ENCODE measurements at regions not wholly inside any gene's neighbourhood (a gene's known extent, or its start where the extent isn't known, plus 50 kb on each side); places are given as distances from the start of the nearest gene placed in this dataset.

GRCh38 chr11:11108026-11108425 lies 245.0 kb downstream of the CSNK2A3 start:
- in situ Hi-C loops (cut with HindIII; ENCODE audit: low sequenced_read_pairs) = no loop called here
- H3K4me3 ChIP-seq (ENCODE audit: low read depth, low read length) = no peak overlapping the region
- TF ChIP-seq CTCF (IDR thresholded peaks at IDR 0.05; ENCODE audit: low read depth, low read length) = no peak
- no peak for DNase-seq (ENCODE audit: low read depth, low spot score)

- no peak for DNase-seq (ENCODE audit: low read depth, low spot score)
- no peak overlapping the region for H3K4me3 ChIP-seq (ENCODE audit: low read depth, low read length)
- no peak for TF ChIP-seq CTCF (IDR thresholded peaks at IDR 0.05; ENCODE audit: low read depth, low read length)
- in situ Hi-C loops (cut with HindIII; ENCODE audit: low sequenced_read_pairs) = no loop called here
Measured at GRCh38 chr11:11107076-11107723, 245.8 kb downstream of the CSNK2A3 start.

- TF ChIP-seq CTCF (IDR thresholded peaks at IDR 0.05; ENCODE audit: low read depth, low read length) = no peak
- DNase-seq (ENCODE audit: low read depth, low spot score) = no peak
- in situ Hi-C loops (cut with HindIII; ENCODE audit: low sequenced_read_pairs) = no loop called here
- no peak overlapping the region for H3K4me3 ChIP-seq (ENCODE audit: low read depth, low read length)
Measured at GRCh38 chr11:11105361-11105760, 247.5 kb upstream of the ZBED5 start.

DNA sequence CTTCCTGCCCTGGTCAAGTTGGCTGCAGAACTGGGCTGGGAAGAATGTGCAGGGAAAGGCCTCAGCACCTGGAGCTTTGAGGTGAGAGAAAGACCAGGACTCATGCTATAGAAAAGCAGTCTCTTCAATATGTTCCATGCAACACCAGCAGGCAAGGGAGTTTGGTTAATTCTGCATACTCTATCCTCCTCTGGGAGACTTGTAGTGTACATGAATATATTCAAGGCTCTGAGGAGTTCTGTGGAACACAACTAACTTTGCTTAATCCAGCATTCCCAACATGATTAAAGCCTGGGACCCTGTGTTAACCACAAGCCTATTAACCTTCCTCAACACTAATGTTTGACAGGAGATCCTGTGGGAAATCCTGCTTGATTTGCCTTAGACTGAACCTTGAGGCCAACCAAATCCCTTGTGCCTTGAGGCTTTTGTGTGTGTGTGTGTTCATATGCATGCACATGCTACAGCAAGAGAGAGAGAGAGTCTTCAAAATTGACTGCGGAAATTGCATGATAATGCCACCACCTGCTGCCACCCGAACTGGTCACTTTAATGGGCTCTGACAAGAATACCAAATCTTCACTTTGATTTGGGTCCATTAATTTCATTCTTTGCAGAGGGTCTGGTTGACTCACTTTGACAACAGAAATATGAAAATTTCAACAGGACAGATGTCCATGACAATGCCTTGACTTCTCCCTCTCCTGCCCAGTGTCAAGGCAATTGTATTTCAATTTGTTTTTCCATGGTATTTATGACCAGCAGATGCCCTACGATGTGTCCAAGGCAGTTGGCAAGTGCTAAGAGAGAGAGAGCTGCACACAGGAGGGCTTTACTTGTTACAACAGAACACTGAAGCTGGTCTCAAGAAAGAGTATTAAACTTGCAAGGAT lies 238.2 kb upstream of the ZBED5 start:
- TF ChIP-seq CTCF (IDR thresholded peaks at IDR 0.05; ENCODE audit: low read depth, low read length) = no peak
- in situ Hi-C loops (cut with HindIII; ENCODE audit: low sequenced_read_pairs) = no loop called here
- H3K4me3 ChIP-seq (ENCODE audit: low read depth, low read length) = no peak overlapping the region
- no peak for DNase-seq (ENCODE audit: low read depth, low spot score)

- no peak for TF ChIP-seq CTCF (IDR thresholded peaks at IDR 0.05; ENCODE audit: low read depth, low read length)
- H3K4me3 ChIP-seq (ENCODE audit: low read depth, low read length) = no peak overlapping the region
- DNase-seq (ENCODE audit: low read depth, low spot score) = no peak
- in situ Hi-C loops (cut with HindIII; ENCODE audit: low sequenced_read_pairs) = no loop called here
Measured at GRCh38 chr11:11090495-11090894, 232.6 kb upstream of the ZBED5 start.

GRCh38 chr11:11089805-11090204 lies 232.0 kb upstream of the ZBED5 start:
- no peak for DNase-seq (ENCODE audit: low read depth, low spot score)
- TF ChIP-seq CTCF (IDR thresholded peaks at IDR 0.05; ENCODE audit: low read depth, low read length) = no peak
- in situ Hi-C loops (cut with HindIII; ENCODE audit: low sequenced_read_pairs) = no loop called here
- H3K4me3 ChIP-seq (ENCODE audit: low read depth, low read length) = no peak overlapping the region

Measured in astrocyte of the spinal cord (primary cell).